ENCODE measurements at regions not wholly inside any gene's neighbourhood (a gene's known extent, or its start where the extent isn't known, plus 50 kb on each side); places are given as distances from the start of the nearest gene placed in this dataset.
A peak's percentile ranks its signal among the peaks of the same experiment; 100 is the strongest.
"Not testable (repeated sequence)": the region's sequence is repeated elsewhere in the genome, so short reads cannot be mapped to it uniquely, and the experiment has no call there.

DNA sequence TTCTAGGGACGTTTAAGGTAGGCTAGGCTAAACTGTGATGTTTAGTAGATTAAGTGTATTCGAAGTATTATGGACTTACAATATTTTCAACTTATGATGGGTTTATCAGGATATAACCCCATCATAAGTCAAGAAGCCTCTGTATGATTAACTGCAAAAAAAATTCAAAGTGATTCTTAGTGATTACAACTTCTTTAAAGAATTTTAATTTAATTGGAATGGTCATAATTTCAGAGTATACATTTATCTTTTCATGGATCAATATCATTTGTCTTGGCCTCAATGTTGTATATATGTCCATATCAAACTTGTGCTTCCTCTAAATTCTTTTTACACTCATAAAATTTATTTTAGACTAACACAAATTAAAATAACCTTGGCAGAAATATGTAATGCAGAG is 183.3 kb upstream of the LRP1B start:
- in situ Hi-C loops (cut with HindIII; ENCODE audit: low sequenced_read_pairs) = no loop called here
- no peak for DNase-seq (ENCODE audit: low spot score)

- no peak for DNase-seq (ENCODE audit: low spot score)
- in situ Hi-C loops (cut with HindIII; ENCODE audit: low sequenced_read_pairs) = no loop called here
Measured at GRCh38 chr2:142310530-142310929, 179.7 kb upstream of the LRP1B start.

- DNase-seq (ENCODE audit: low spot score) = no peak
- in situ Hi-C loops (cut with HindIII; ENCODE audit: low sequenced_read_pairs) = no loop called here
Measured at GRCh38 chr2:142308744-142309143, 177.9 kb upstream of the LRP1B start.

DNA sequence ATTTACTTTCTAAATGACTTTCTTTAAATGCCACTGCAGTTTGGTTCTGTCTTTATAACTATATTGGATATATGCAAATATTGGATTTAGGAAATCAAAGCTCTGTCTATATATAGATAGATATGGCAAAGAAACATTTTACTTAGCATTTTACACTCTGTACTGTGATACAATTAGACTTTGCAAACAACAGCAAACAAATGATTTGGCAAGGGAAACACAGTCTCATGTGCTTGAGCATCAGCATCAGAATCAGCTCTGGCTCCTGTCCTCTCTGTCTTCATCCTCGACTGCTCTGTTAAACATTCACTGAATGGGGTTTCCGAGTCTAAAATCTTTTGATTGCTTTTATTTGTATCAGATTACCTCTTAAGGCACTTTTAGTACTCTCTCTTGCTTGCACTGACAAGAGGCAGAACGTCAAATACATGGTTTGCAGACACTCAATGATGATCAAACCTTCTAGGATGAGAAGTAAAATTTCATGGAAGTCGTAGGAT is 176.8 kb upstream of the LRP1B start:
- in situ Hi-C loops (cut with HindIII; ENCODE audit: low sequenced_read_pairs) = no loop called here
- no peak for DNase-seq (ENCODE audit: low spot score)

GRCh38 chr2:142307086-142307485 is 176.3 kb upstream of the LRP1B start:
- no peak for DNase-seq (ENCODE audit: low spot score)
- in situ Hi-C loops (cut with HindIII; ENCODE audit: low sequenced_read_pairs) = no loop called here

DNA sequence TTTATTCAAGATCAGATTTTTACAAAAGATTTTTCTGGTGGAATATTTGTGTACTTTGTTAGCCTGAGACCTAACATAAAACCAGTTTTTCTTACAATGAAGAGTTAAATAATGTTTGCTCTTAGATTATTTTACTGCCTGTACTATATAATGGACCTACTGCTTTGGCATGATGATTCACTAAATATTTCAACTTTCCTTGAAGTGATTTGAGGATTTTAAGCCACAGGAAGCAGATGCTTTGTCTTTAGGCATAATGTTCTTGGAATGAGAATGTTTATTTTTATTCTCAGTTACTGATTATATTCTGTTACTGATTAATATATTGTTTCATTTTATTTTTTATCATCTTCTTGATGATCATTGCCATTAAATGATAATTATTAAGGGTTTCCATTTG is 175.3 kb upstream of the LRP1B start:
- no peak for DNase-seq (ENCODE audit: low spot score)
- in situ Hi-C loops (cut with HindIII; ENCODE audit: low sequenced_read_pairs) = no loop called here

GRCh38 chr2:142300517-142300916 is 169.7 kb upstream of the LRP1B start:
- DNase-seq (ENCODE audit: low spot score) = no peak
- in situ Hi-C loops (cut with HindIII; ENCODE audit: low sequenced_read_pairs) = no loop called here

GRCh38 chr2:142299021-142299420 is 168.2 kb upstream of the LRP1B start:
- DNase-seq (ENCODE audit: low spot score) = no peak
- in situ Hi-C loops (cut with HindIII; ENCODE audit: low sequenced_read_pairs) = no loop called here

DNA sequence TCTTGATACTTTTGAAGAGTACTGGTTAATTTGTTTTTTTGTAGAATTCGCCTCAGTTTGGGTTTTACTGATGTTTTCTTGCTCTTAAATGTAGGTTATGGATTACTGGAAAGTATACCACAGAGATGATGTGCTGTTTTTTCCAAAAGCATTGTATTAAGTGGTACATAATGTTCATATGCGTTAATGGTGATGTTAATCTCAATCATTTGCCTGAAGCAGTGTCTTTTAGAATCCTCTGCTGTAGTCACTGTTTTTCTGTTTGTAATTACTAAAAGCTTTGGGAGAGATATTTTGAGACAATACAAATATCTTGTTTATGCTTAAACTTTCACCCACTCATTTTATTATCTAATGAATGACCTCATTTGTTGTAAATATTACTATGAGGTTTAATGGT is 163.4 kb upstream of the LRP1B start:
- in situ Hi-C loops (cut with HindIII; ENCODE audit: low sequenced_read_pairs) = no loop called here
- DNase-seq (ENCODE audit: low spot score) = no peak

- in situ Hi-C loops (cut with HindIII; ENCODE audit: low sequenced_read_pairs) = no loop called here
- DNase-seq (ENCODE audit: low spot score) = no peak
Measured at GRCh38 chr2:142291969-142292368, 161.2 kb upstream of the LRP1B start.

DNA sequence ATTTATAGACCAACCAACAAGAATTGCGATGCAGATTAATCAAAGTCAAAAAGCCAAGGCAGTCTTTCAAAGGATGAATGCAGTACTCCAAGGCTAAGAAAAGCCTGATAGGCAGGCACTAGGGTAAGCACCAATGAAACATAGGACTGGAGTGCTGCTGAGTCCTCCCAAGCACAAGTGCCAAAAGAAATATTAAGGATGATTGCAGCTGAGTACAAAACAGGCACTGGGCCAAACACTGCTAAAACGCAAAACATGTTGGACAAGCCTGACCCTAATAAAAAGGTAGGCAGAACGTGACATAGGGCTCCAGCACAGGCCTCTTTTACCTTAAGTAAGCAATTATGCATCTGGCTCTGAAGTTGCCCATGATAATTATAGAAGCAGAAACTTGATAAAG is 160.1 kb upstream of the LRP1B start:
- DNase-seq (ENCODE audit: low spot score) = no peak
- in situ Hi-C loops (cut with HindIII; ENCODE audit: low sequenced_read_pairs) = no loop called here

DNA sequence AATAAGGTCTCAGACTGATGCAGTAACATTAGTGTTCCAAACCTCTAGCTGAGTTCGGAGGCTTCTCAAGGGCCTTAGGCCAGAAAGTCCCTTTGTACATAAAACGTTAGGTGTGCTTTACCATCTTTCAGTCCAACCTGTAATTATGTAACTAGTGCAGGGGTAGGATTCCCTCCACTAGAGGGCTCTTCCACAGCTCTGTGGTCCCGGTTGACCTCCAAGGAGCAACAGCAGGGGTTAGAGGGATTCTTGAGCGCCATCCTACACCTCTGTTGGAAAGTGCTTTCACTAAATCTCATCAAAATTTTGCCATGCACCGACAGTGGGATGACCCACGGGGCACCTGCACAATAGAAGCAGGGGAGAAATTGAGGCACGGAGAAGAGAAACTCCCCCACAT is 155.8 kb upstream of the LRP1B start:
- in situ Hi-C loops (cut with HindIII; ENCODE audit: low sequenced_read_pairs) = no loop called here
- no peak for DNase-seq (ENCODE audit: low spot score)

- in situ Hi-C loops (cut with HindIII; ENCODE audit: low sequenced_read_pairs) = no loop called here
- DNase-seq (ENCODE audit: low spot score) = no peak
Measured at GRCh38 chr2:142285480-142285879, 154.7 kb upstream of the LRP1B start.

DNA sequence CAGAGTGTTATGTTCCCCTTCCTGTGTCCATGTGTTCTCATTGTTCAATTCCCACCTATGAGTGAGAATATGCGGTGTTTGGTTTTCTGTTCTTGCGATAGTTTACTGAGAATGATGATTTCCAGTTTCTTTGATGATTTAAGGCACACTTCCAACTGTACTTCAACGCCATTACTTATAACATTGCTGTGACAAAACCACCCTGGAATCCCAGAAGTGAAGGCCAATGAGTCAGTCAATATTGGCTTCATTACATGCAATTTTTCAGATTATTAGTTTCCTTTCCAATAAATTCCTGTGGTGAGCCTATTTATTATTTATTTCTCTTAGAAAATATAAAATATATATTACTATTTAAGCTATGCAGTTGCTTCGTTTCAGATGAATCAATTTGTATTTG is 153.5 kb upstream of the LRP1B start:
- in situ Hi-C loops (cut with HindIII; ENCODE audit: low sequenced_read_pairs) = not testable (repeated sequence)

GRCh38 chr2:142280831-142281230 is 150.0 kb upstream of the LRP1B start:
- peak; percentile 93 for DNase-seq (ENCODE audit: low spot score)
- in situ Hi-C loops (cut with HindIII; ENCODE audit: low sequenced_read_pairs) = no loop called here

More for the DNA sequence above, 153.5 kb upstream of the LRP1B start:
- not testable (repeated sequence) for DNase-seq (ENCODE audit: low spot score)

DNA sequence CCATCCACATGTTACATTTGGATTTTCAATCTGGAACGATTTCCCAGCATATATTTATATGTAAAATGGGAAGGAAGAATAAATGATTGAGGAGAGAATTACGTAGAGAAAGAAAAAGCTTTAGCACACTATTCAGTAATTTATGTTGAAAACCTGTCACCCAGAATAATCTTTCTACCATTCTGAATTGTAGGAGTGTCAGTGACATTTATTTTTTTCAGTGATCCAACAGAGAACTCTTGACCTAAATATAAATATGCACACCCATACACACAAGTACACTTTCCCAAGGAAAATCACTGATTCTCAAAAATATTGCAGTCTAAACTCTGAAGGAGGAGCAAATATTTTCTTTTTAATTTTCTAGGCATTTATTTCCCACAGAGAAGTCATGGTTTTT is 140.2 kb upstream of the LRP1B start:
- no peak for DNase-seq (ENCODE audit: low spot score)
- in situ Hi-C loops (cut with HindIII; ENCODE audit: low sequenced_read_pairs) = no loop called here

DNA sequence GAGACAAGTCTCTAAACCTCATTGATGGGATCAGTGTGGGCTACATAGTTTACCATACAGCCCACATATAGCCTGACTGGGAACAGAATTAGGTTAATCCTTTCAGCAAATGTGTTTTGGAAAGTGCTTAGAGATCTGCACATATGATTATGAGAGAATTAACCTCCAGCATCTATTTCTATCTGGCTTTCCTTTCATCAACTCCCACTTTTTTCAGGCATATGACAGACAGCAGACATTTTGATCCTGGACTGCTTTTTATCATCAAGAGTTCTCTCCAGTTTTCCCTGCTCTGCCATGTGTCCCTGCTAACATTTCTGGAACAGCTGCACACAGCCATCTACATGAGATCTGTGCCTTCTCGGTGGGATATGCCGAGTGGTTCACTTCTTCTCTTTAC is 139.5 kb upstream of the LRP1B start:
- no peak for DNase-seq (ENCODE audit: low spot score)
- in situ Hi-C loops (cut with HindIII; ENCODE audit: low sequenced_read_pairs) = no loop called here

- in situ Hi-C loops (cut with HindIII; ENCODE audit: low sequenced_read_pairs) = no loop called here
- no peak for DNase-seq (ENCODE audit: low spot score)
Measured at GRCh38 chr2:142259356-142259755, 128.5 kb upstream of the LRP1B start.

DNA sequence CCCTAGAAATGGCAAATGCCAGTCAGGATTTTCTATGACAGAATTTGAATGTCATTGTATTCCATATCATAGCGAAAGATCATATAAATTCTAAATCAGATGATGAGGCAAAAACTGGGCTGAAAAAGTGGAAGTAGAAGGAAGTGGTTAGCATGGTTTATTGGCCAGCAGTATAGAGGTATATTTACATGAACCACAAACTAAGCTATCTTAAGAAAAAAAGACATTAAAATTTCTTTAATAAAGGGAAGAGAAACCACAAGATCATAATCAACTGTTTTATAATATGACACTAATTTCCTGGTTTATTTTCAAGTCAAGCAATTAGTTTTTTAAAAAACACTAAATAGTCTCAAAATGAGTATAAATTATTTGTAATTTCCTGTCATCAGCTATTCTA is 123.2 kb upstream of the LRP1B start:
- in situ Hi-C loops (cut with HindIII; ENCODE audit: low sequenced_read_pairs) = no loop called here
- no peak for DNase-seq (ENCODE audit: low spot score)

DNA sequence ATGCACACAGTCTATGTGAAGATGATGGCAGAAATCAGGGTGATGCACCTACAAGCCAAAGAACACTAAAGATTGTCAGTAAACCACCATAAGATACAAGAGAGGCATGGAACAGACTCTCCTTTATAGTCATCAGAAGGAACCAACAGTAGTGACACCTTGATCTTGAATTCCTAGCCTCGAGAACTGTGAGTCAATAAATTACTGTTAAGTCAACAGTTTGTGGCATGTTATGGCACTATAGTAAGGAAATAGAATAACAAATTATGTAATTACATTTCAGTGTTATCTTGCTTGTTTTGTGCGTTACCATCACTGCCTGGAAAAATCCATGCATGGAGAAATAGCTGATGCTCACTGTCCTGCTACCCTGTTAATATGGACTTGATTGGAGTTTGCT is 110.2 kb upstream of the LRP1B start:
- no peak for DNase-seq (ENCODE audit: low spot score)
- in situ Hi-C loops (cut with HindIII; ENCODE audit: low sequenced_read_pairs) = no loop called here

- in situ Hi-C loops (cut with HindIII; ENCODE audit: low sequenced_read_pairs) = no loop called here
- DNase-seq (ENCODE audit: low spot score) = no peak
Measured at GRCh38 chr2:142236181-142236580, 105.4 kb upstream of the LRP1B start.

- no peak for DNase-seq (ENCODE audit: low spot score)
- in situ Hi-C loops (cut with HindIII; ENCODE audit: low sequenced_read_pairs) = no loop called here
Measured at GRCh38 chr2:142234741-142235140, 103.9 kb upstream of the LRP1B start.

Data from G401 (cell line).